Activated CD4-positive, alpha-beta T cell treated with anti-CD3 and anti-CD28 coated beads, Interleukin-2, amount 10 ng/mL, durations not matched to agents 7 days and 5 days (primary cell): ENCODE measurements at regions not wholly inside any gene's neighbourhood (a gene's known extent, or its start where the extent isn't known, plus 50 kb on each side); places are given as distances from the start of the nearest gene placed in this dataset.

Source experiments
- CTCF ChIA-PET: fragments of 350-600 bp; sonication (Branson Sonifier 250); formaldehyde crosslinking; loops from one replicate; lab custom pipeline; 2021; ENCODE audit warnings: antibody characterized with exemption; lab: Charles Lee
- POLR2A ChIA-PET: fragments of 350-600 bp; sonication (Branson Sonifier 250); formaldehyde crosslinking; loops from one replicate; lab custom pipeline; 2021; ENCODE audit warnings: antibody characterized with exemption; lab: Charles Lee
- DNase-seq: peaks from one replicate; pipeline ENCODE4 v3.0.0-alpha.2; 2020
- H3K27ac Mint-ChIP-seq: one replicate; pipeline ENCODE4 v1.8.0; 2021; ENCODE audit warnings: mild to moderate bottlenecking, moderate library complexity, mixed read lengths
- H3K27me3 Mint-ChIP-seq: one replicate; pipeline ENCODE4 v1.8.0; 2021; ENCODE audit warnings: mixed read lengths
- H3K36me3 Mint-ChIP-seq: one replicate; pipeline ENCODE4 v1.8.0; 2021; ENCODE audit warnings: low read depth, mixed read lengths
- H3K4me1 Mint-ChIP-seq: one replicate; pipeline ENCODE4 v1.8.0; 2021; ENCODE audit warnings: mixed read lengths
- H3K4me3 Mint-ChIP-seq: one replicate; pipeline ENCODE4 v1.8.0; 2021; ENCODE audit warnings: mild to moderate bottlenecking, moderate library complexity, mixed read lengths
- H3K9me3 Mint-ChIP-seq: one replicate; pipeline ENCODE4 v1.8.0; 2021; ENCODE audit warnings: mixed read lengths

DNA sequence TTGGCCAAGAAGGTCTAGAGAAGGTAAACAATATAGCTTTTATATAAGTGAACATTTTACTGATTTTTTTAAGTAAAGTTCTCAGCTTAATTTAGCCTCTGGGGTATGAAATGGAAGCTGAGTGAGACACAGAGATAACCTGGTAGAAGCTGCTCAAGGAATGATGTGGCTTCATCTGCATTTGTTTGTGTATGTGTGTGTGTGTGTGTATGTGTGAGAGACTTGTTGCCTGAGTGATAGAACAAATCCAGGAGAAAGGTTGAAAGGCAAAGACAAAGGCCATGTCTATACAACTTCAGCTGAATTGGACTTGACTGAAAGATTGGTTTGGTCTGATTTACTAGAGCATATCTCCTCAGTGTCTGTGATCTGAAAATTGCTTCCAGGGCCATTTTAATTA is 63.6 kb downstream of the PCDH7 start:
- ChIA-PET CTCF (no interaction called here), POLR2A (no interaction called here)
- Mint-ChIP-seq H3K4me1 (no peaks in the 10 kb centered on the region), H3K9me3 (no peaks in the 10 kb centered on the region), H3K36me3 (no peaks in the 10 kb centered on the region), H3K27me3 (no peaks in the 10 kb centered on the region), H3K27ac (no peak overlapping the region), H3K4me3 (no peak overlapping the region)
- no peak for DNase-seq

DNA sequence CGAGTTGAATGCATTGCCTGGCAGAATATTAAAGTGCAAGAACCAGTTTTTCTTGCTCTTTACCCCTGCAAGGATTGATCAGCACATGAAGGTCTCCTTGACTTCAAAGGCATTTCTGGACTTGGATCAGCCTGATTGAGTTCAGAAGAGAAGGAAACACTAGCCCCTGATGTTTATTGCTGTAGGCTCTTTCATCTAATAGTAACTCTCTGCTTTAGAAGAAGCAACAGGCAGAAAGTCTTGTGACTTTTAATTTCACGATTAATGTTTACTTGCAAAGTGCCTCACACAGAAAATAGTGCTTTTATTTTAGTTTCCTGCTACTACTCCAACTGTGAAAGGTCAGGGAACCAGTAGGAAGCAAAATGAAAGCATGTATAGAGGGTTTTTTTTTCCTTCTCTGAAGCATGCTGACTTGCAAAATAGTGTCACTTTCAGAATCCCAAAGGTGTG is 69.1 kb downstream of the PCDH7 start:
- Mint-ChIP-seq H3K4me3 (no peak overlapping the region), H3K9me3 (no peaks in the 10 kb centered on the region), H3K4me1 (no peaks in the 10 kb centered on the region), H3K36me3 (no peaks in the 10 kb centered on the region), H3K27ac (no peak overlapping the region), H3K27me3 (no peaks in the 10 kb centered on the region)
- POLR2A ChIA-PET, result no interaction called here
- CTCF ChIA-PET, result no interaction called here
- DNase-seq, result no peak

DNA sequence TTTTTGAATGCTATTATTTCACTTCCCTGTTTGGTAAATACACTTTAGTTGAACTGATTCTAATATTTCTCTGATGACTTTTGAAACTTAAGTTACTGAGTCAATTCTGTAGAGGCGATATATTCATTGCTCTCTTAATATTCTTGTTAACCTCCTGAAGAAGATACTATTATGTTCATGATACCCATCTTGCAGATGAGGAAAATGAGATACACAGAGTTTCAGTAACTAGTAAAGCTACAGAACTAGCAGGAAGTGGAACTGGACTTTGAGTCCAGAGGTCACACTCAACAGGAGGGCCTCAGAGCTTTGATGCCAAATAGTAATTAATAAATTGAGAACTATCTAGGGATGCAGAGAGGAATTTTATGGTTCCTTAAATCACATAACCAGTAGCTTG is 70.0 kb downstream of the PCDH7 start:
- Mint-ChIP-seq H3K9me3 (no peaks in the 10 kb centered on the region), H3K4me1 (no peaks in the 10 kb centered on the region), H3K27ac (no peak overlapping the region), H3K27me3 (no peaks in the 10 kb centered on the region), H3K4me3 (no peak overlapping the region), H3K36me3 (no peaks in the 10 kb centered on the region)
- DNase-seq, result no peak
- ChIA-PET CTCF (no interaction called here), POLR2A (no interaction called here)

DNA sequence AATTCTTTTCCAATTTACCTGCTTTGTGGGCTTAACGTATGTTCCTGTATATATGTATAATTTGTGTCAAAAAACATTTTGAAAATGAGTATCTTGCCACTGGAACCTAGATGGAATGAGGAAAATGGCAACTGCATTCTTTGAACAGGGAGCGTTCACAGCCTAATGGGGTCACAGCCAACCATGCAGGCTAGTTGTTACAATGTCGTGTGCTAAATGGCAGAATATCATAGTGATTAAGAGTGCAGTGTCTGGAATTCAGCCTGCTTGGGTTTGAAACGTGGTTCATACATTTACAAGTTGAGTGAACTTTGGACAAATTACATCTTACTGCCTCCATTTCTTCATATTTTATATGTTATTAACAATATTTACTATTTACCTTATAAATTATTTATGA is 70.8 kb downstream of the PCDH7 start:
- ChIA-PET CTCF (no interaction called here), POLR2A (no interaction called here)
- no peak for DNase-seq
- Mint-ChIP-seq H3K27ac (no peak overlapping the region), H3K9me3 (no peaks in the 10 kb centered on the region), H3K4me1 (no peaks in the 10 kb centered on the region), H3K27me3 (no peaks in the 10 kb centered on the region), H3K36me3 (no peaks in the 10 kb centered on the region), H3K4me3 (no peak overlapping the region)

DNA sequence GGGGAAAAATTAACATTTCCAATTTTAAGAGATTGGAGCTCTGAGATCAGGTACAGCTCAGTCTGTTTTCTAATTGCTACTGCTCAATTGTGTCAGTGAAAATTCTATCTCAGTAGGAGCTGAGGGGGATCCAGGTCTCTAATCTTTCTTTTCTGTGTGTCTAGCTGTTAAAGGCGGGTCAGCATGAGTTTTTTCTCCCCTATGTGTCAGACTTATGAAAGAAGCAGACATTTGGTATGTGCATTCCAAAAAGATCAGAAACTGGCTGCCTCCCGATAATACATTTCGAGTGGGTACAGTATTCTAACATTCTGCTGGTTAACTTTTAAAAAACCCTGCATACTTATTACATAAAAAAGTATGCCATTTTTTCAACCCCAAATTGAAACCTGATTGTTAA is 72.4 kb downstream of the PCDH7 start:
- POLR2A ChIA-PET, result no interaction called here
- no peak overlapping the region for H3K4me3 Mint-ChIP-seq
- no peak for DNase-seq
- no peaks in the 10 kb centered on the region for H3K36me3 Mint-ChIP-seq
- CTCF ChIA-PET, result no interaction called here
- H3K9me3 Mint-ChIP-seq, result no peaks in the 10 kb centered on the region
- H3K4me1 Mint-ChIP-seq, result no peaks in the 10 kb centered on the region
- H3K27ac Mint-ChIP-seq, result no peak overlapping the region
- H3K27me3 Mint-ChIP-seq, result no peaks in the 10 kb centered on the region

DNA sequence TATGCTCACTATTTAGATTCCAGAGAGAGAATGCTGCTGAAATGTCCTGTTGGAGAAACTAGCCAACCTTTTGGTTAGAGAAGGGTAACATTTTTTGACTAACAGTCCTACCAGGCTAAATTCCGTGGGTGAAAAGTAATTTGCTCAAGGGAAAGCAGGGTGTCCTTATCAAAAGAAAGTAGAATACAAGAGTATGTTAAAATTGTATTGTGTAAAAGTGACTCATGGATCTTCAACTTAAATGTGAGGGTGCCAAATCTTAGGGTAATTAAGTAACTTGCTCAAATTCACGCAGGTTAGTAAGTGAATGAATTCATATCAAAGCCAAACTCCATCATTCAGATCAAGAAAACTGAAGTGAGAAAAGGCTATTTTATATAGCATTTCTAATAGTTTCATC is 81.7 kb downstream of the PCDH7 start:
- no peak for DNase-seq
- Mint-ChIP-seq H3K4me1 (no peaks in the 10 kb centered on the region), H3K9me3 (no peaks in the 10 kb centered on the region), H3K4me3 (no peak overlapping the region), H3K36me3 (no peaks in the 10 kb centered on the region), H3K27ac (no peak overlapping the region), H3K27me3 (no peaks in the 10 kb centered on the region)
- CTCF ChIA-PET, result no interaction called here
- POLR2A ChIA-PET, result no interaction called here

DNA sequence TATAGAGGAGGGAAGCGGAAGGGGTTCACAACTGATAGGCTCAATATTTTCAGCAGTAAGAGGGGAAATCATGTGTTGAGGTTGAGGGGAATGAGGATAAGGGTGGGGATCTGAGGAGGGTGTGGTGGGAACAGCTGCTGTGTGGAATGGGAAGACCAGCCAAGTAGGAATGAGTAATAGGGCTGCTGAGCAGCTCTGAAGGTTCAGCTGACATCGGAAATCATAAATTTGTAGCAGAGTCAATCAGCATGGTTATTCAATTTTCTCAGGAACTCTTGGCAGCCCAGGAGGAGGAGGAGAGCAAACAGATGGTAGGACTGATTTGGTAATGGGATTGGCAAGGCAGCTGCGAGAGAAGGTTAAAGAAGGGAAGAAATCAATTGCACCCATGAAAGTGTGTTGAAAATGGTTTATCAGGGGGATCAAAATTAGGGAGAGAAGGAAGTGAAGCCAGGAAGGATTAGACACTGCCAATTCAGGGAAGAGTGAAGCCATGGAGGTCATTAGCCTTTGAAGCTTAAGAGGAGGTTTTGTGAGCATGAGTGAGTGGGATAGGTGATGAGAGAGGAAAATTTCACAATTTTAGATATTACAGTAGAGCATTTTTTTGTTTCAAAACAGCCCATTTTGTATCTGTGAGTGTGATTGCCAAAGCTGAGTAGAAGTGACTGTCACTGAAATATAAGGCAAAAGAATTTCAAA is 82.6 kb downstream of the PCDH7 start:
- POLR2A ChIA-PET, result no interaction called here
- H3K4me1 Mint-ChIP-seq, result no peaks in the 10 kb centered on the region
- CTCF ChIA-PET, result no interaction called here
- no peak overlapping the region for H3K27ac Mint-ChIP-seq
- no peaks in the 10 kb centered on the region for H3K36me3 Mint-ChIP-seq
- H3K9me3 Mint-ChIP-seq, result no peaks in the 10 kb centered on the region
- DNase-seq, result no peak
- H3K4me3 Mint-ChIP-seq, result no peak overlapping the region
- H3K27me3 Mint-ChIP-seq, result no peaks in the 10 kb centered on the region

DNA sequence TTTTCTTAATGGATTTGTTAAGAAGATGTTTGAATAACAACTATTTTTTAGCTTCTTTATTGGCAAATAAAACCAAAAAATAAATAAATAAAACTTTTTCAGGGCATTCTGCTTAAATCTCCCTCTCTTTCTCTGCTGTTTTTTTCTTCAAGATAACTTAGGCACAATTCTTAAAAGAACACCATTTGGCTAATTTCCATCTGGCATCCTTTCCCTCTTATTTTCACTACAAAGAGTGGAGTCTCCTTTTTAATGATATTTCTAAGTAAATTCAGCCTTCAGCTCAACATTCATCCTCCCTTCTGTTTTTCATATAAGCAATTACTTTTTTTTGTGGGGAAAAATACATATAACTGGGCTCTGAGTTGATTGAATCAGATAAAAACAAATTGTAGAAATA is 88.1 kb downstream of the PCDH7 start:
- Mint-ChIP-seq H3K4me3 (no peak overlapping the region), H3K27me3 (no peaks in the 10 kb centered on the region), H3K4me1 (no peaks in the 10 kb centered on the region), H3K36me3 (no peaks in the 10 kb centered on the region), H3K27ac (no peak overlapping the region), H3K9me3 (no peaks in the 10 kb centered on the region)
- ChIA-PET POLR2A (no interaction called here), CTCF (no interaction called here)
- DNase-seq, result no peak

DNA sequence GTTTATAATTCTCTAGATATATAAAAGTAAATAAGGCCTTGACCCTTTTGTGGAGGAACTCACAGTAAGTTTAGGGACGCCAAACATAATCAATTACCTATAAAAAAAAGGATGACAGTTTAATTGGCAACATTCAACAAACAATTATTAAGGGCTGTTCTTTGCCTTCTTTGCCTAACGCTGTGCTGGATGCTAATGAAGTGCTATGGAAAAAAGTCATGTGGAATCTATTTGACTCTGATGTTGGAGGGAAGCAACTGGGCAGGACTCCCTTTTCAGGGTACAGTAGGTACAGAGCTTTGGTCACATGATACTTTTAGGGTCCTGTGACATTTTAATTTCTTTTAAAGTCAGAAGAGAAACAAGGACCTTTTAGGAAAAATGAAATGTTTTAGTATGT is 91.1 kb downstream of the PCDH7 start:
- ChIA-PET POLR2A (no interaction called here), CTCF (no interaction called here)
- Mint-ChIP-seq H3K9me3 (no peaks in the 10 kb centered on the region), H3K4me1 (no peaks in the 10 kb centered on the region), H3K4me3 (no peak overlapping the region), H3K27ac (no peak overlapping the region), H3K36me3 (no peaks in the 10 kb centered on the region), H3K27me3 (no peaks in the 10 kb centered on the region)
- DNase-seq, result no peak

DNA sequence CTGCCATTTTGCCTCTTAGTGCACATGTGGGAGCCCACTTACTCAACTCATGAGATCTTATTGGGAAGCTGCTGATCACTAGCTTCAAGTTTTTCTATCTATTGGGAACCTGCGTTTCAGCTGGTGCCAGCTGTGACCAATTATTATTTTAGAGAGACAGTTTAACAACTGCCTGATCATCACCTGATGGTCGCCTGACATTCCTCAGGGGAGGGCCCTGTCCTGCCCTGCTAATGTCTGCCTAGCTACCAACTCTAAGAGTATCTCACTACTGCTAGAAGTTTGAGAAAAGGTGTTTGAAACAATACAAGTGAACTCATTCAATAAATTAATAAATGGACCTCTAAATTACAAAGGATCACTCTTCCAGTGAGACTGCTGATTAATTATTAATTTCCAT is 95.5 kb downstream of the PCDH7 start:
- Mint-ChIP-seq H3K36me3 (no peaks in the 10 kb centered on the region), H3K4me1 (no peaks in the 10 kb centered on the region), H3K27ac (no peak overlapping the region), H3K4me3 (no peak overlapping the region), H3K27me3 (no peaks in the 10 kb centered on the region), H3K9me3 (no peaks in the 10 kb centered on the region)
- DNase-seq, result no peak
- POLR2A ChIA-PET, result no interaction called here
- CTCF ChIA-PET, result no interaction called here

DNA sequence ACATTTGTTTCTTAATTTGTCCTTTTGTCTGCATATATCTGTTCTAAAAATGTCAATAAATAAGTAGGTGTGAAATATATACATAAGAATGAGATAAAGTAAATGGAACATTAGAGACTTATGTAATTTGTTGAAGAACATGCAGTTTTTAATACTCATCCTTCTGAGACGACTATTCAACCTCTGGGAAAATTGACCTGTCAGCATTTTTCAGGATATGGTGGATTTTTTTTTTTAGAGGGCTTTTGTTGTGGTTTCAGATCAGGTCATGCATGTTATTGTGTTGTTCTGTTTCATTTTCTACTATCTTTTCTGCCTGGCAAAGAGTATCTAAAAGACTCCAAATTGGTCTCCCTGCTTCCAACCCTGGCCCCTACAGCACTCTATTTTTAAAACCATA is 97.3 kb downstream of the PCDH7 start:
- Mint-ChIP-seq H3K27me3 (no peaks in the 10 kb centered on the region), H3K27ac (no peak overlapping the region), H3K9me3 (peaks cover 3% of the 10 kb centered on the region), H3K4me3 (no peak overlapping the region), H3K36me3 (no peaks in the 10 kb centered on the region), H3K4me1 (no peaks in the 10 kb centered on the region)
- DNase-seq, result no peak
- ChIA-PET CTCF (no interaction called here), POLR2A (no interaction called here)

DNA sequence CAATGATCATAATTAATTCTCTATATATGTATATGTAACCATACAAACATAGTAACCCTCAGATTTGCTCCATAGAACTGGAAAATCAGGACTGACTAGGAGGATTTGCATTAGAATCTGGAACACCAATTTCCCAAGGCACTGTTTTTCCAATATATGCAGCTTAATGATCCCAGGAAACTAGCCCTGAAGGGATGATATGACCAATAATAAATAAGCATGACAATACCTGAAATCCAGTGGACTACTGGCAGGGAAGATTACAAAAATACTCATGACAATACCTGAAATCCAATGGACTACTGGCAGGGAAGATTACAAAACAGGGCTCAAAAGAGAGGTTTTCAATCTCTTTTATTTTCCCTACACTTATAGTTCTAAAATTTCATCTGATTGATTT is 98.4 kb downstream of the PCDH7 start:
- DNase-seq, result no peak
- no peaks in the 10 kb centered on the region for H3K4me1 Mint-ChIP-seq
- H3K36me3 Mint-ChIP-seq, result no peaks in the 10 kb centered on the region
- CTCF ChIA-PET, result no interaction called here
- no peak overlapping the region for H3K4me3 Mint-ChIP-seq
- no peak overlapping the region for H3K27ac Mint-ChIP-seq
- peaks cover 3% of the 10 kb centered on the region for H3K9me3 Mint-ChIP-seq
- POLR2A ChIA-PET, result no interaction called here
- H3K27me3 Mint-ChIP-seq, result no peaks in the 10 kb centered on the region

DNA sequence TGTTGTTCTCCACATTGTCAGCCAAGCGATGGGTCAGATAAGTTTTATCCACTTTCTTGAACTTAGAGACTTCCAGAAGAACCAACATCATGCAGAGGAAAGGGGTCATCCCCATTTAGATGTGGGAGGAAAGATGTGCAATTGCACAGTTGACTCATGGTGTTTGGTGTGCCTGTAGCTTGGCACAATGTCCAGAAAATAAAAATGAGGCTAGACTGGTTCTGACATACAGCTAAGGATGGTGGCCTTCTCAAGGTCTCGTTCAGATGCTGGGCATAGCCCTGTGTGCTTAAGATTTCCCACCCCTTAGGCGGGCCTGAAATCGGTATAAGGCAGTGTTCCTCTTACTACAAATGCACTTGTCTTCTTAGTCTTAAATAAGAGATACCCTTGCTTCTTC is 101.1 kb downstream of the PCDH7 start:
- H3K9me3 Mint-ChIP-seq, result peaks cover 3% of the 10 kb centered on the region
- ChIA-PET CTCF (no interaction called here), POLR2A (no interaction called here)

DNA sequence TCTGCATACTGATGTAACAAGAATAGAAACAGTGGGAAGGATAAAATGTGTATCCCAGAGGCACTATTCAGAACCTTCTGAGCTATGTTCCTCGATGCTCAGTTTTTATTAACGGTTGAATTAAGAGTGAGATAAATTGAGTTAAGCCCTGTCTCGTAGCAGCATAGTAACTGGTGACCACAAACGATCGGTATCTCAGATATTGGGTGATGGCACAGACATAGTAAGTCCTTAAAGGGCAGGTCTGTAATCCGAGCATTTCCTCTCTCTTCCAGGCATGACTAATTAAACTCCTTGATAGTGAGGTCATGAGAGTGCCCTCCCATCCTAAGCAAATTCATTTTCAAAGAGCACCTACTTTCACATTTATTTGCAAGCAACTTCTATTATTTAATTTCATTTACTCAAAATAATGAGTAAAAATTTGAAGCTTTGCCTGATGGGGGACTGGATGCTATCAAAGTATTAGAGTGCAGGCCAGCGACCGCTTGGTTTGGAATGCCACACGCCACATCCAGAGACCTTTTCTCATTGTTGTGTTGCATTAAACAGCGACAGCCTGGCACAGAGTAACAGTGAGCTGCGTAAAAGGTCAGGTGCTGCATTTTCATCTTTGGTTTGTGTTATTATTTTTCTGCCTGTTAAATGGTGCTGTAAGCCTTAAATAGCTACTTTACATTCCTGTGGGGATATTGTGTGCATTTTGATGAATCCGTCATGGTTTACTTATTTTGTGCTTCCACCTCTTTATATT is 101.9 kb downstream of the PCDH7 start:
- H3K27me3 Mint-ChIP-seq, result no peaks in the 10 kb centered on the region
- H3K36me3 Mint-ChIP-seq, result no peaks in the 10 kb centered on the region
- H3K9me3 Mint-ChIP-seq, result peaks cover 3% of the 10 kb centered on the region

More for the DNA sequence above, 101.1 kb downstream of the PCDH7 start:
- H3K27ac Mint-ChIP-seq, result no peak overlapping the region
- H3K27me3 Mint-ChIP-seq, result no peaks in the 10 kb centered on the region
- no peak for DNase-seq
- H3K4me3 Mint-ChIP-seq, result no peak overlapping the region
- H3K4me1 Mint-ChIP-seq, result no peaks in the 10 kb centered on the region
- H3K36me3 Mint-ChIP-seq, result no peaks in the 10 kb centered on the region

More for the DNA sequence above, 101.9 kb downstream of the PCDH7 start:
- ChIA-PET CTCF (no interaction called here), POLR2A (no interaction called here)
- no peaks in the 10 kb centered on the region for H3K4me1 Mint-ChIP-seq
- H3K27ac Mint-ChIP-seq, result no peak overlapping the region
- no peak overlapping the region for H3K4me3 Mint-ChIP-seq
- no peak for DNase-seq
